GM19351 (cell line): ENCODE measurements at regions not wholly inside any gene's neighbourhood (a gene's known extent, or its start where the extent isn't known, plus 50 kb on each side); places are given as distances from the start of the nearest gene placed in this dataset.

Experiments used
- ATAC-seq: cut with Tn5 transposase; IDR thresholded peaks from one replicate; pipeline ENCODE4 v1.9.1; 2021; ENCODE audit warnings: mild to moderate bottlenecking, moderate library complexity; ENCODE audit not compliant: unreplicated experiment

GRCh38 chr2:19560785-19561184 lies 202.4 kb upstream of the OSR1 start:
- no peak for ATAC-seq

- no peak for ATAC-seq
These were observed 201.3 kb upstream of the OSR1 start for GRCh38 chr2:19559596-19560240.

GRCh38 chr2:19556648-19557047 lies 198.2 kb upstream of the OSR1 start:
- no peak for ATAC-seq

- peak; percentile 82 for ATAC-seq
These were observed 196.1 kb upstream of the OSR1 start for GRCh38 chr2:19554520-19554919.

GRCh38 chr2:19552270-19552669 lies 193.8 kb upstream of the OSR1 start:
- no peak for ATAC-seq

GRCh38 chr2:19550750-19551149 lies 192.3 kb upstream of the OSR1 start:
- no peak for ATAC-seq

GRCh38 chr2:19549821-19550220 lies 191.4 kb upstream of the OSR1 start:
- ATAC-seq: no peak

- ATAC-seq: no peak
These were observed 189.7 kb upstream of the OSR1 start for GRCh38 chr2:19548116-19548515.

GRCh38 chr2:19547321-19547720 lies 188.9 kb upstream of the OSR1 start:
- no peak for ATAC-seq

- ATAC-seq: no peak
These were observed 187.1 kb upstream of the OSR1 start for GRCh38 chr2:19545507-19545906.

GRCh38 chr2:19543663-19544383 lies 185.4 kb upstream of the OSR1 start:
- no peak for ATAC-seq

- no peak for ATAC-seq
These were observed 184.6 kb upstream of the OSR1 start for GRCh38 chr2:19542796-19543662.

GRCh38 chr2:19541884-19542283 lies 183.5 kb upstream of the OSR1 start:
- ATAC-seq: no peak

- no peak for ATAC-seq
These were observed 182.5 kb upstream of the OSR1 start for GRCh38 chr2:19540739-19541525.

GRCh38 chr2:19538411-19538963 lies 180.1 kb upstream of the OSR1 start:
- no peak for ATAC-seq

- ATAC-seq: no peak
These were observed 177.7 kb upstream of the OSR1 start for GRCh38 chr2:19536136-19536535.

GRCh38 chr2:19532547-19533196 lies 174.2 kb upstream of the OSR1 start:
- ATAC-seq: no peak

GRCh38 chr2:19529677-19530076 lies 171.3 kb upstream of the OSR1 start:
- no peak for ATAC-seq

GRCh38 chr2:19527771-19528170 lies 169.3 kb upstream of the OSR1 start:
- ATAC-seq: no peak

GRCh38 chr2:19525313-19525712 lies 166.9 kb upstream of the OSR1 start:
- no peak for ATAC-seq
